Muscle of leg (tissue), 3 donors: ENCODE measurements at regions not wholly inside any gene's neighbourhood (a gene's known extent, or its start where the extent isn't known, plus 50 kb on each side); places are given as distances from the start of the nearest gene placed in this dataset.

Source experiments
- DNase-seq: peaks from one replicate; pipeline ENCODE4 v3.0.0; 2013
- H3K27ac ChIP-seq: one replicate; pipeline ENCODE4 v1.5.1; 2013; ENCODE audit warnings: mild to moderate bottlenecking, low read length, control low read depth
- H3K27me3 ChIP-seq: one replicate; pipeline ENCODE4 v1.6.1; 2013; ENCODE audit warnings: low read length; ENCODE audit not compliant: control insufficient read depth, insufficient read depth
- H3K36me3 ChIP-seq: one replicate; pipeline ENCODE4 v1.6.1; 2013; ENCODE audit warnings: low read length; ENCODE audit not compliant: control insufficient read depth, insufficient read depth
- H3K4me1 ChIP-seq: one replicate; pipeline ENCODE4 v1.6.1; 2013; ENCODE audit warnings: low read length; ENCODE audit not compliant: control insufficient read depth, insufficient read depth
- H3K4me3 ChIP-seq: one replicate; pipeline ENCODE4 v1.5.1; 2013; ENCODE audit warnings: low read length, control low read depth
- H3K9me3 ChIP-seq: replicated peaks from 2 replicates; pipeline ENCODE4 v1.6.1; 2013; ENCODE audit warnings: low read depth, low read length; ENCODE audit not compliant: control insufficient read depth
- WGBS: methylation state at CpG from one replicate; pipeline ENCODE4 v1.1.5; 2013; ENCODE audit warnings: missing lambda C conversion rate; ENCODE audit not compliant: insufficient coverage; 5-methylcytosine and 5-hydroxymethylcytosine counted together

DNA sequence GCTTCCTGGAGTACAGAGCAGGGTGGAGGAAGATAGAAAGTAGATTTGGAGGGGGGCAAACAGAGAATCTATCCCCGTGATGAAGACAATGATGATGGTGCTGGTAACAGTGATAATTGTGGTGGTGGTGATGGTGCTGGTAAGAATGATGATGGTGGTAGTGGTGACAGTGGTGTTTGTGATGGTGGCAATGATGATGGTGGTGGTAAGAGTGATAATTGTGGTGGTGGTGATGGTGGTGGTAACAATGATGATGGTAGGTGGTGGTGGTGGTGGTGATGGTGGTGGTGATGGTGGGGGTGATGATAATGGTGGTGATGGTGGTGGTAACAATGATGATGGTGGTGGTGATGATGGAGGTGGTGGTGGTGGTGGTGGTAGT is 169.8 kb downstream of the TSHZ3 start:
- H3K27me3 ChIP-seq: no peaks in the 10 kb centered on the region
- no peak overlapping the region for H3K27ac ChIP-seq
- 88% methylated on average over 1 of the region's 1 CpG for WGBS

DNA sequence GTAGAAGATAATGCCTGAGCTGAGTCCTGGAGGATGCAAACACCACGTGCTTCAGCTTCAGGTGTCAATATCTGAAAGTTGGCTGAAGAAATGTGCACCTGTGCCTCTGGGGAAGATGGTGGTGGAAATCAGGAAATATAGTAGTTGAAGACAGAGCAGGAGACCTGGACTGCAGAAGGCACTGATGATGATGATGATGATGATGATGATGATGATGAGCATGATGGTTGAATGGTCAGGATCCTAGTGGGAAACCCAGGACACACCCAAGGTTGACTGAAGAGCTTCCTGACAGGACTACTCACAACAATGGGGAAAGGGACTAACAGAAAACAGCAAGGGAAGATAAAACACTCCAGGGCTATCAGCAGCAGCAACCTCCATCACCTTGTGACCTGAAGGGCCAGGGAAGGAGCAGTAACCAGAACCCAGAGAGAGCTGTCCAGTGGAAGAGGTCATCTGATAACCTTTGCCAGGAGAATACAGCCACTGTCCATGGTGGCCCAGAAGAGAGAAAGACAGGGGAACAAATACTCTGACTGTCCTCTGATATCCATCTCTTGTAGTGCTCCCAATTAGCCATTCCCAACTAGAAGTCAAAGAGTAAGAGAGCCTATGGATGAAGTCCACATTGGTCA is 170.3 kb downstream of the TSHZ3 start:
- H3K4me3 ChIP-seq: no peak overlapping the region
- no peaks in the 10 kb centered on the region for H3K9me3 ChIP-seq
- H3K27me3 ChIP-seq: no peaks in the 10 kb centered on the region
- peaks cover 15% of the 10 kb centered on the region for H3K4me1 ChIP-seq
- H3K36me3 ChIP-seq: no peaks in the 10 kb centered on the region
- H3K27ac ChIP-seq: no peak overlapping the region
- 73% methylated on average over 1 of the region's 1 CpG for WGBS
- DNase-seq: no peak

More for the DNA sequence above, 169.8 kb downstream of the TSHZ3 start:
- Histone ChIP-seq H3K4me1 (peaks cover 15% of the 10 kb centered on the region), H3K9me3 (no peaks in the 10 kb centered on the region), H3K36me3 (no peaks in the 10 kb centered on the region), H3K4me3 (no peak overlapping the region)
- DNase-seq: no peak

DNA sequence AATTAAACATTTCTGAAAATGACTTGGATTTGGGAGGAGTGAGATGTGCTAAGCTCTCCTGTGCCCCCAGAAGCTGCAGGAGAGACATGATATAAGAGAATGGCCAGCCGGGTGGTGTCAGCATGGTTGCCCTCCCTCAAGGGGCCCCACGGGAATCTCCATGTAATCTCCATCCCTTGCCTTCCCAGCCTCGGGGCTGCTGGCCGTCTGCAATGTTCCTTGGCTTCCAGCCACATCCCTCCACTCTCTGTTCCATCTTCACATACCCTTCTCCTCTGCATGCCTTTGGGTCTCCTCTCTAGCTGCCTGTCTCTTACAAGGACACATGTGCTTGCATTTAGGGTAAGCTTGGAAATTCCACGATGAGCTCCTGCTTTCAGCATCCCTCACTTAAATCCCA is 172.0 kb downstream of the TSHZ3 start:
- peaks cover 15% of the 10 kb centered on the region for H3K4me1 ChIP-seq
- no peak overlapping the region for H3K4me3 ChIP-seq
- H3K27ac ChIP-seq: no peak overlapping the region
- peak; percentile 43 for DNase-seq
- no peaks in the 10 kb centered on the region for H3K9me3 ChIP-seq
- H3K27me3 ChIP-seq: no peaks in the 10 kb centered on the region
- H3K36me3 ChIP-seq: no peaks in the 10 kb centered on the region
- WGBS: no CpG with 5 or more reads among the region's 5 CpGs

- Histone ChIP-seq H3K36me3 (no peaks in the 10 kb centered on the region), H3K9me3 (no peaks in the 10 kb centered on the region), H3K4me1 (peaks cover 15% of the 10 kb centered on the region), H3K27ac (no peak overlapping the region), H3K4me3 (no peak overlapping the region), H3K27me3 (no peaks in the 10 kb centered on the region)
- DNase-seq: no peak
- no CpG with 5 or more reads among the region's 3 CpGs for WGBS
Measured at GRCh38 chr19:31175564-31176348, 173.5 kb downstream of the TSHZ3 start.

GRCh38 chr19:31174948-31175347 is 174.3 kb downstream of the TSHZ3 start:
- Histone ChIP-seq H3K27ac (no peak overlapping the region), H3K9me3 (no peaks in the 10 kb centered on the region), H3K27me3 (no peaks in the 10 kb centered on the region), H3K4me1 (peaks cover 15% of the 10 kb centered on the region), H3K4me3 (no peak overlapping the region), H3K36me3 (no peaks in the 10 kb centered on the region)
- WGBS: no CpG with 5 or more reads among the region's 5 CpGs
- peak; percentile 17 for DNase-seq

- DNase-seq: no peak
- Histone ChIP-seq H3K27me3 (no peaks in the 10 kb centered on the region), H3K27ac (no peak overlapping the region), H3K9me3 (no peaks in the 10 kb centered on the region), H3K4me3 (no peak overlapping the region), H3K36me3 (no peaks in the 10 kb centered on the region), H3K4me1 (peaks cover 15% of the 10 kb centered on the region)
- WGBS: 72% methylated on average over 2 of the region's 4 CpGs
Measured at GRCh38 chr19:31173991-31174390, 175.2 kb downstream of the TSHZ3 start.

DNA sequence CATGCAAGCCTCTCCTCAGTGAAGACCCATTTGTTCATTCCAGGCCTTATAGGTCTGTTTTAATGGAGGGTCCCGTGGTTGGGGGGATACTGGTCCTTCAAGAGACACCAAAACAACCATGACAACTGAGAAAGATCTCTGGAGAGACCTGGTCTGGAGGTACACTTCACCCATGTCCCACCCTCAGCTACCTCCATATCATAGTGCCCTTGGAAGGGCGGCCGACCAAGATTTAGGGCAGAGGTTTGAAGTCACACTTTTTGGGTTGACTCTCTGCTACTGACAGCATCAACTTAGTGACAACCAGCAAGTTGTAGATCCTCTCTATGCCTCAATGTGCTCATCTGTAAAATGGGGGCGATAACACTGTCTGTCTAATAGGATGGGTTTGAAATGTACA is 177.3 kb downstream of the TSHZ3 start:
- no peak for DNase-seq
- WGBS: 100% methylated on average over 2 of the region's 4 CpGs

DNA sequence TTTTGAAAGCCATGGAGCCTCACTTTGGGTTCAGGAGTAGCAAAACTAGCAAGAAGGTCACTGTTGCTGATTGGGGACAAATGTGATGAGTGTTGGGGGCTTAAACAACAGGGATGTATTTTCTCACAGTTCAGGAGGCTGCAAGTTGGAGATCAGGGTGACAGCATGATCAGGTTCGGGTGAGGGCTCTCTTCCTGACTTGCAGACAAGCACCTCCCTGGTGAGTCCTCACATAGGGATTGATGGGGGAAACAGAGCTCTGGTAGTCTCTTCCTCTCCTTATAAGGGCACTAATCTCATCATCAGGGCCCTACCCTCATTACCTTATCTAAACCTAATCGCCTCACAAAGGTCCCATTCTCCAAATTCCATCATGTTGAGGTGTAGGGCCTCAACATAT is 179.2 kb downstream of the TSHZ3 start:
- Histone ChIP-seq H3K4me3 (no peak overlapping the region), H3K27me3 (peaks cover 3% of the 10 kb centered on the region), H3K9me3 (no peaks in the 10 kb centered on the region), H3K4me1 (peaks cover 12% of the 10 kb centered on the region), H3K27ac (no peak overlapping the region), H3K36me3 (no peaks in the 10 kb centered on the region)
- no peak for DNase-seq
- WGBS: no CpG with 5 or more reads among the region's 2 CpGs

More for the DNA sequence above, 177.3 kb downstream of the TSHZ3 start:
- H3K4me1 ChIP-seq: peaks cover 16% of the 10 kb centered on the region
- no peak overlapping the region for H3K27ac ChIP-seq
- H3K9me3 ChIP-seq: no peaks in the 10 kb centered on the region
- no peak overlapping the region for H3K4me3 ChIP-seq
- no peaks in the 10 kb centered on the region for H3K27me3 ChIP-seq
- no peaks in the 10 kb centered on the region for H3K36me3 ChIP-seq

GRCh38 chr19:31168106-31168625 is 181.1 kb downstream of the TSHZ3 start:
- H3K9me3 ChIP-seq: no peaks in the 10 kb centered on the region
- no peaks in the 10 kb centered on the region for H3K36me3 ChIP-seq
- peaks cover 17% of the 10 kb centered on the region for H3K4me1 ChIP-seq
- peak; percentile 61 for DNase-seq
- peaks cover 9% of the 10 kb centered on the region for H3K27me3 ChIP-seq
- WGBS: 43% methylated on average over 4 of the region's 8 CpGs
- H3K4me3 ChIP-seq: no peak overlapping the region
- H3K27ac ChIP-seq: no peak overlapping the region

- no peak overlapping the region for H3K4me3 ChIP-seq
- H3K27ac ChIP-seq: no peak overlapping the region
- peaks cover 17% of the 10 kb centered on the region for H3K4me1 ChIP-seq
- WGBS: no CpG with 5 or more reads among the region's 8 CpGs
- no peaks in the 10 kb centered on the region for H3K9me3 ChIP-seq
- DNase-seq: no peak
- peaks cover 9% of the 10 kb centered on the region for H3K27me3 ChIP-seq
- H3K36me3 ChIP-seq: no peaks in the 10 kb centered on the region
Measured at GRCh38 chr19:31167690-31168089, 181.5 kb downstream of the TSHZ3 start.
